Activated CD8-positive, alpha-beta memory T cell treated with anti-CD3 and anti-CD28 coated beads, Interleukin-2, amount 50 U/mL, for 1 hour (primary cell): ENCODE measurements at regions not wholly inside any gene's neighbourhood (a gene's known extent, or its start where the extent isn't known, plus 50 kb on each side); places are given as distances from the start of the nearest gene placed in this dataset.
A peak's percentile ranks its signal among the peaks of the same experiment; 100 is the strongest.
"Not testable (repeated sequence)": the region's sequence is repeated elsewhere in the genome, so short reads cannot be mapped to it uniquely, and the experiment has no call there.

Experiments
- DNase-seq: peaks from one replicate; pipeline ENCODE4 v3.0.0-alpha.2; 2020; ENCODE audit errors: extremely low read depth

DNA sequence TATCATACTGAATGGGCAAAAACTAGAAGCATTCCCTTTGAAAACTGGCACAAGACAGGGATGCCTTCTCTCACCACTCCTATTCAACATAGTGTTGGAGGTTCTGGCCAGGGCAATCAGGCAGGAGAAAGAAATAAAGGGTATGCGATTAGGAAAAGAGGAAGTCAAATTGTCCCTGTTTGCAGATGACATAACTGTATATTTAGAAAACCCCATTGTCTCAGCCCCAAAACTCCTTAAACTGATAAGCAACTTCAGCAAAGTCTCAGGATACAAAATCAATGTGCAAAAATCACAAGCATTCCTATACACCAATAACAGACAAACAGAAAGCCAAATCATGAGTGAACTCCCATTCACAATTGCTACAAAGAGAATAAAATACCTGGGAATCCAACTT lies 52.5 kb upstream of the CCDC71L start:
- not testable (repeated sequence) for DNase-seq

DNA sequence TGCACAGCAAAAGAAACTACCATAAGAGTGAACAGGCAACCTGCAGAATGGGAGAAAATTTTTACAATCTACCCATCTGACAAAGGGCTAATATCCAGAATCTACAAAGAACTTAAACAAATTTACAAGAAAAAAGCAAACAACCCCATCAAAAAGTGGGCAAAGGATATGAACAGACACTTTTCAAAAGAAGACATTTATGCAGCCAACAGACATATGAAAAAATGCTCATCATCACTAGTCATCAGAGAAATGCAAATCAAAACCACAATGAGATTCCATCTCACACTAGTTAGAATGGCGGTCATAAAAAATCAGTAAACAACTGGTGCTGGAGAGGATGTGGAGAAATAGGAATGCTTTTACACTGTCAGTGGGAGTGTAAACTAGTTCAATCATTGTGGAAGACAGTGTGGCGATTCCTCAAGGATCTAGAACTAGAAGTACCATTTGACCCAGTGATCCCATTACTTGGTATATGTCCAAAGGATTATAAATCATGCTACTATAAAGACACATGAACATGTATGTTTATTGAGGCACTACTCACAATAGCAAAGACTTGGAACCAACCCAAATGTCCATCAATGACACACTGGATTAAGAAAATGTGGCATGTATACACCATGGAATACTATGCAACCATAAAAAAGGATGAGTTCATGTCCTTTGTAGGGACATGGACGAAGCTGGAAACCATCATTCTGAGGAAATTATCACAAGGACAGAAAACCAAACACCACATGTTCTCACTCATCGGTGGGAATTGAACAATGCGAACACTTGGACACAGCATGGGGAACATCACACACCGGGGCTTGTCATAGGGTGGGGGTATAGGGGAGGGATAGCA lies 53.9 kb upstream of the CCDC71L start:
- not testable (repeated sequence) for DNase-seq

DNA sequence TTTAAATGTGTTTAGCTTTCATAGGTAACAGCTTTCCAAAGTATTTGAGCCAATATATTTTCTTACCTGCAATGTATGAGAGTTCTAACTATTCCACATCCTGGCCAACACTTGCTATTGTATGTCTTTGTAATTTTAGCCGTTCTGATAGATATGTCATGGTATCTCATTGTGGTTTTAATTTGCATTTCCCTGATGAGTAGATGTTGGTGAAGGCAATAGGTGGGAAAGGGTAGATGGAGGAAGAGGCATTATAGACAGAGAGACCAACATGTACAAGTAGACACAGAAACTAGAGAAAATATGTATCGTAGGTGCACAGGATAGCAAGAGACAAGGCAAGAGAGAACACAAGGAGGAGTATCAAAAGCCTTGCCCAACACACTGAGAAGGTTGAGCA lies 54.8 kb upstream of the CCDC71L start:
- no peak for DNase-seq

DNA sequence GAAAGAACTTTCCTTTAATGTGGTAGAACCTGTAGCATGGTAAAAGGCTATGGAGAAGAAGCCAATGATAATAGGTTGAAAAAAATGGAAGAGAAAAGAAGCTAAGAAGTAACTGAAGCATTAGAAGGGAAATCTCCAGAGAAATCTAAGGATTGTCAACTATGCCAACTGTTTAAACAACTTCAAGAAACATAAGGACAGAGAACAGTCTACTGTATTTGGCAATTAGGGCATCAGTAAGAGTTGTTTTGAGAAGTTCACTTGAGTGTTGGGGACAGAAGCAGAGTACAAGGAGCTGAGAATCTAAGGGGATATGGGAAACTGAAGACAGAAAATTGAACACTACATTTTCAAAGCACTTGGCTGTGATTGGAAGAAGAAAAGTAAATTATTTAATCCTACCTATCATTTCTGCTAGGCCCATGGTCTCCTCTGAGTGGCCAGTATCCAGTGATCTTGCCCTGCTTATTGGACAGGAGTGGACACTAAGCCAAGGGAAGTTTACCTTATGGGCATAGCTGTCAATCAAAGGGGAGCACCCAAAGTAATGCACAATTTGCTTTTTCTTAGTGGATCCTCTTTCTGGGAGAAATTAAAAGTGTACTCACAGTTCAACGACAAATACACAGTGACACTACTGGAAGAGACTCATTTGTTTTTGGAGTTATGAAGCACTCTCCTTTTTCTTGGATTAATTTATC lies 56.4 kb upstream of the CCDC71L start:
- no peak for DNase-seq

DNA sequence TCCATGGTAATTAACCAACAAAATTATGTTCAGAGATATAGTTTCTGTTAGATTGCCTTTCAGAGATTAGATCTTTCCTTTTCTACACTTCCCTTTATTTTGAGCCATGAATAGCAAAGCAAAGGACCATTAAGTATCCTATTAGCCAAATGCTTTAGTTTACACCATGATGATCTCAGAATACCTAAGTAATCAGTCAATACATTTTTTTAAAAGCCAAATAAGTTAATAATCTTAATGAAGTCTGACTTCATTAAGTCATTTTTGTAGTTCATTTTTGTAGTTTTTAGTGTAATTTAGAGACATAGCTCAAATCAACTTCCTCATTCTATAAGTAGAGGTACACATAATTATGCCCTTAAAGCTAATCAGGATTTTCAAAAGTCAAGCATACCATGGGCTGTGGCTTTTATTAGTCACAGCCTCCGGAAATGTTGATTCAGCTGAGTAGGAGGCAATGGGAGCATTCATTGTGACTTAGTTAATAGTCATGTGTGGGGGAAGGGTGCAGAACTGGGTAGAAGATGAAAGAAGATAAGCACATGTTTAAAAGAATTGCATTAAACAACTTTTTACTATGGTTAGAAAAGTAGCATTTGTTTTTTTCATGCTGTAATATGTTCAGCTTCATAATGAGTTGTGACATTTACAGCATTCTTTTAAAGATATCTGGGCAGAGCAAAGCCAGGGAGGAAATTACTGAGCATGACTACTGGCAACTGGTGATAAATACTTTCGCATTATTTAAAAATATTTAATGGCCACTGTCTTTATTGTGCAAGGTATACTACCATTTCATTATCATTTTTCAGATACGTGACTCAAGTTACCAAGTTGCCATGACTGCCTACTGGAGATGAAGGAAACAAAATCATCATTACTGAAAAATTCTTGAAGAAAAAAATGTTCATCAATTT lies 57.3 kb upstream of the CCDC71L start:
- peak; percentile 25 for DNase-seq

DNA sequence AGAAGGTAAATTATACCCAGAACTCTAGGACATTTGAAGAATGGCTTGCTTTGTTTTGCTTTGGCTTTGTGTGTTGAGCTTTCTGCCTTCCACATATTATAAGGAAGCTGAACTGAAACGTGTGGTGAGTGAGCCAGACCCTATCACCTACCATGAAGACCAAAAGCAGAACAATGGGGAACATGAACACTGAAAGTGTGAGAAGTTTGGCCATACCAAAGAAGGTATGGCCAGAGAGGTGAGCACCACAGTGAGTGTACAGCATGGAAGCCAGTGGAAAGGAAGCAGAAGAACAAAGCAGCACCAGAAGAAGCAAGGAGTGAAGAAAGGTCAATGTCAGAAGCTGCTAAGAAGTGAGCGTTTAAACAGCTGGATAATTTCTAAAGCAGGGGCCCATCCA lies 59.7 kb upstream of the CCDC71L start:
- no peak for DNase-seq

DNA sequence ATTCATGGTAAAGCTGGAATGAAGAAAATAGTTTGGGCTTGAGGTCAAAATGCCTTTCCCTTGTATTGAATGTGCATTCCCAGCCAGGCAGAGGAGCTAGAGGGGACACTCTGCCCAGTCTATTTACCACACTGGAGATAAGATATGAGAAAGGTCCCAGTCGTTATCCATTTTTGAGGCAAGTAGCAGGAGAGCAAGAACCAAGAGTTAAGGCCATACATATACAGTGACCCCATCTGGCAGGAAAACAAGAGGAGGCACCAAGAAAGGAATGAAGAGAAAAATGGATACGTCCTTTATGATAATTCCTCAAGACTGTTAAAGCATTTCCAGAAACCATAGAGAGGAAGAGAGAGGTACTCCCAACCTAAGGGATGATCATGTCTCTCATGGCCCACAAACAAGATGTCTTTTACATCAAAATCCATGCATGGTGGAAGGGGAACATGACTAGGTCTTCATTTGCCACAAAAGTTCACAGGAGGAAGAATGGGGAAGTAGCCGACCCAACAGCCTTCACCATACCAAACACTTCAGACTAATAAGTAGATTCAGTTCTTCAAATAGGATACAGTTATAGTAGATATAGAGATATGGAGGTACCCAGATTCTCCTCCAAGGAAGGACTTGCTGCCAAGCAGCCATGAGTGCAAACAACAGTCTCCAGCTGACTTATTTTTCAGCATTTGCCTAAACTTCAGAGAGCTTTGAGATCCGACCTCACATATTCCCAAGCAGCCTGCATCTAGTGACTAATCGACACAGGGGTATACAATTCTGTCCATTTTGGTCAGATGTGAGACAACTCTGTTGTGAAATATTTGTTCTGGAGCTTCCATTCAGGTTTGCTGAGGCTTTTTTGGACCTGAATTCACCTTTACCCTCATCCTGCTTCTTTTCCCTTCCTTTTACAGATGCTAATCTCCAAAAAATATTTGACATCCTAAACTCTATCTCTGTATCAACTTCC lies 61.1 kb upstream of the CCDC71L start:
- DNase-seq: no peak

DNA sequence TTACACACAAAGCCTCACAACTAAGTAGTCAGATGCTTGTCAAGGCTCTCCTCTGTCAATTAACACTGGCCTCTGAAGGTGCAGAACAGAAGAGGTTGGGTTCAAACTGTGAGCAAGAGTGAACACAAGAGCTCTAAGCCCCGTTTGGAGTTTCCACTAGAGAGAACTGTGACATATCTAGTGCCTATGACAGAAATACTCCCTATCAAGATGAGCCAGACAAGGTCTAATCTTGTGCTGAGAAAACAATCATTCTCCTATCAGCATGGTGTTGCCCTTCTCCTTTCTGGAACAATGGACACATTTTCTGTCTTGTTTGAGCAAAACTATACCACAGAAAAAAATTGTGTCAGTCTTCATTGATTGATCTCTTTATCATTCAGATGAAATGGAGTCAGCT lies 62.4 kb upstream of the CCDC71L start:
- DNase-seq: no peak

DNA sequence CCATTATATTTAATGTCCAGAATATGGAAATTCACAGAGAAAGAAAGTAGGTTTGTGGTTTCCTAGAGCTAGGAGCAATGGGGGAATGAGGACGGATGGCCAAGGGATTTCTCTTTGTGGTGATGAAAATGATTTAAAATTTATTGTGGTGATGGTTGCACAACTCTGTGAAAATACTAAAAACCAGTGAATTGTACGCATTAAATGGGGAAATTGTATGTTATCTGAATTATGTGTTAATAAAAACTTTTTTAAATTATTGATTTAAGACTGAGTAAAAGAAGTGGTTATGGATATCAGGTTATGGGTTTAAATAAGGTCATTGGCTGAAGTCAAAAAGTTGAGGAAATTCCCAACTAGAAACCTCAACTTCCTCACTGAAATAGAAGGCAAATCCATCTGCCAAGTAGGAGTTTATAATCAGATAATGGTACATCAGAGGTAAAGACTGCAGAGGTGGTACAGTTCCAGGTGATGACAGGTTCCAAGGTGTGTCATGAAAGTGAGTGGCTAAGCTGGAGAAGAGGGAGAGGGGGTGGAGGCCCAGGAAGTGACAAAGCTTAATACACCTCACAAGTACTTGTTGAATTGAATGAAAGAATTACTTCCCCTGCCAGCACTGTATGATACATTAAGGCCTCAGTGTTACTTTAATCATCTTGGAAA lies 68.9 kb upstream of the CCDC71L start:
- no peak for DNase-seq

DNA sequence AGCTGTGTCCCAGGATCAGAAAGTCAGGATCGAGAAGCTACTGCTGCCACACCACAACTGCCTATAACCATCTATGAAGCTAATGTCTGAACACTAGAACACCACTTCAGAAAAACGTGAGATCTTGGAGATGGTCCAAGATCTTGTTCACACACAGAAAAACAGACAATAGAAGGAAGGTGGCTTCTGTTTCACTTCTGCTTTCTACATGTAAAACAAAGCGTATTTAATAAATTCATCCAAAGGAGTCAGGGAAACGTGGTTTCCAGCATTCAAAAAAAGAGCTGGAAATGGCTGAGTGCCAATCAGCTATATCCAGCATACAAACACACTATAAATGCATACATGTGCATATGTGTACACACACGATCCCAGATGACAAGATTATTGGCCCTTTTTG lies 70.2 kb upstream of the CCDC71L start:
- DNase-seq: no peak

DNA sequence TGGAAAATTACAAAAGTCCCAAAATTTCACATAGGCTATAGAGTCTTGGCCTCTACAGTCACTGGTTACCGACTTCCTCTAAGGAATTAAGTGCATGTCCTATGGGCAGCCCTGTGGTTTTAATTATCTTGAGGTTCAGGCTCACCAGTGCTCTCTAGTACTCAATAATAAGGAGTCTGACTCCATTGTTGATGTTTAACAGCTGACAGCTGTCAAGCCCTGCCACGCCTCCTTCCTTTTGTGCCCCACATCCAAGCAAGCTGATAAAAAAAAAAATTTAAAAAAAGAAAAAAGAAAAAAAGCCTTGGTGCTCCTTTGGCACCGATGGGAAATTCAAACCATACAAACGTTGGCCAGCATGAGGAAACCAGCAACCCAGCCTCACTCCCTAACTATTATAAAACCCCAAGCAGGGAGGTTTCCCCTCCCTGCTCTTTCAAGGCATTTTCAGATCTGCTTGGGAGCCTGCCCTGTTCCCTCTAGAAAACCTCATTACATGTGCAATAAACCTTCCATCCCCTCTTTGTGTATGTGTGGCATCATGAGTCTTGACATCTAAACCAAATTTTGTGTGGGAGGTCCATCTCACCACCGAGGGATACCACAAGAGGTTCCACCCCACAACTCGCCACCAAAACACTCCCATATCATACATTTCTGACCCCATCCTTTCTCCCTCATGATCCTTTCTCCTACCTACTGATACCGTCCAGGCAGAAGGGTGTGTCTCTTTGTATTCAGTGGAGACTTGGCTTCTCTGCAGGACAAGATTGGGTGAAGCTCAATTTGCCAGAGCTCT lies 70.9 kb upstream of the CCDC71L start:
- no peak for DNase-seq

DNA sequence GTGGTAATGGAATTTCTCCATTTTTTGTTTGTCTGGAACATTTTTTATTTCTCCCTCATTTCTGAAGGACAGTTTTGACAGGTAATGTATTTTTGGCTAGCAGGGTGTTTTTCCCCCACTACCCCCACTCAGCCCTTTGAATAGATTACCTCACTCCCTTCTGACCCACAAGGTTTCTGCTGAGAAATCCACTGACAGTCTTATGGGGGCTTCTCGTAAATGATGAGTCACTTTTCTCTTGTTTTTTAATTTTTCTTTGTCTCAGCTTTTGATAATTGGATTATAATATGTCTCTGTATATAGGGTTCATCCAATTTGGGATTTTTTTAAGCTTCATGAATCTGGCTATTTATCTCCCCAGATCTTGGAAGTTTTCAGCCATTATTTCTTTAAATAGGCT lies 74.7 kb upstream of the CCDC71L start:
- DNase-seq: no peak

DNA sequence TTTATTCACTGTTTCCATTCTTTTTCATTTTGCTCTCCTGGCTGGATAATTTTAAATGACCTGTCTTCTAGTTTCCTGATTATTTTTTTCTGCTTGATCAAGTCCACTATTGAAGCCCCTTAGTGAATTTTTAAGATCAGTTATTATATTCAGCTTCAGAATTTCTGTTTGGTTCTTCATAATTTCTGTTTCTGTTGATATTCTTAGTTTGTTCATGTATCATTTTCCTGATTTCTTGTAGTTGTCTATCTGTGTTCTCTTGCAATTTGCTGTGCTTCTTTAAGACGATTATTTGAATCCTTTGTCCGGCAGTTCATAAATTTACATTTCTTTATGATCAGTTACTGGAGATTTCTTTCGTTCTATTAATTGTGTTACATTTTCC lies 75.2 kb upstream of the CCDC71L start:
- DNase-seq: no peak

DNA sequence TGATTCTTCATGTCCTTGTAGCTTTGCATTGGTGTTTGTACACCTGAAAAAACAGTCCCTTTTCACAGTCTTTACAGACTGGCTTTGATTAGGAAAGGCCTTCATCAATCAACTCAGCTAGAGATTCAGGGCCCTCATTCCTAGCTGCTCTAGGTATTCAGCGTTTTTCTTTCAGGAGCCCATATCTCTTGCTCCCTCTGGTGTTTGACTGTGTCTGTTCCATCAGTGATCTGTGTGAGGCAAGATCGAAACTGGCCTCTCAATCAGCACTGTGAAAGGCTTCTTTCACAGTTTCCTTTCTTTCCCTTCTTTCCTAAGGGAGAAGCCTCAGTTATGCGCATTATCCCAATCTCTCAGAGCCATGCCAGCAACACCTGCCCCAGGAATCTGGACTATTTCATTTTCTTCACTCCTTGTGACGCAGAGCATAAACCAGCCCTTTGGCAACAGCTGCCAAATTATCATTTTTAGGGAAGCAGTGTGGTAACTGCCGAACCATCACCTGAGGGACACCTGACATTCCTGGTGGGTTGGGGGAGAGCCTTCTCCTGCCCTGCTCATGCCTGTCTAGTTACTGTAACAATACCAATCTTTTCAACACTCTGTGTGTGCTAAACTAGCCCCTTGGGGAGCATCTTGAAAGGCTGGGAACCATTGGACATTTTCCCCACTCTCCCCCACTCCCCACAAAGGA lies 75.7 kb upstream of the CCDC71L start:
- DNase-seq: no peak

DNA sequence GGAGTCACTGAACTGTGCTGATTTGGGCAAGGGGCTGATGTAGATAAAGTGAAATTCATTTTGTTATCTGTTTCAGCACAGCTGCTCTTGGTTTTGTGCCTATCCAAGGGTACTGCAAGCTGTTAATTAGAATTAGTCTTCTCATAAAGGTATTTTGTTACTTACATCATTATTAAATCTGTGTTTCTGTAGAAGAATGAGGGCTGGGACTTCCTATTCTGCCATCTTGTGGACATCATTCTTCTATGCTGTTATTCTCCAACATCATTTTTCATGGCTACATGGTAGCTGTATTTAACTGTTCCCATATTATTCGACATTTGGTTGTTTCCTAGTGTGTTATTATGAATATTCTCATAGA lies 76.2 kb upstream of the CCDC71L start:
- DNase-seq: no peak

DNA sequence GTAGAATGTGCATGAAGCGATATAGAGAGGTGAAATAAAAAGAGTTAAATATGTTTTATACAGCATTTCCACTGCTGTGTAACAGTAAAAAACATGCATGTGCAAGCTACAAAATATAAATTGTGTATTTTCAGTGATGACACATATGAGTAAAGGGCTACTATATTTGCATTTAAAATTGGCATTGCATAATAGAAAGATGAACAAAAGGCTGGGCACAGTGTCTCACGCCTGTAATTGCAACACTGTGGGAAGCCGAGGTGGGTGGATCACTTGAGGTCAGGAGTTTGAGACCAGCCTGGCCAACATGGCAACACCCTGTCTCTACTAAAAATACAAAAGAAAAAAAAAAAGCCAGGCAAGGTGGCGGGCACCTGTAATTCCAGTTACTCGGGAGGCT lies 79.8 kb upstream of the CCDC71L start:
- no peak for DNase-seq

DNA sequence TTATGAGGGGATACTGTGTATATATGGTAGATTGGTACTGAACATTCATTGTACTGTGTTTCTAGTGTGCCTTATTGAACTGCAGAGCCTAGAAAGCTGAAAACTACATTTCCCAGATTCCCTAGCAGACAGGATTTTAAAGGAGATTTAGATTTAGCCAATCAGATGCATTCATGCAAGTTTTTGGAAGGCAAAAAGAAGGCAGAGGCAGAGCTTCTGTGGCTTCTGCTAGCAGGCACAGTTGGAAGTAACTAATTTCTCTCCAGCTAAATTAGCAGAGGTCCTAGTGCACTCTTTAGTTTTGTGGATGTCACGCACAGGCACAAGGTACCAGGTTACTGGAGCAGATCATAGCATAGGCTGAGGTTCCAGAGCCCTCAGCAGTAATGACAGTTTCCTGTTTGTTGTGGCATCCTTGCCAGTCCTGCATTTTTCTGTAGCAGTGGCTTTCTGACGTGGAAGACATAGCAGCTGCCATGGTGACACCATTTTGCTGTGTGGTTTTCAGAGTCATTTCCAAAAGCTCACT lies 83.7 kb upstream of the CCDC71L start:
- no peak for DNase-seq

DNA sequence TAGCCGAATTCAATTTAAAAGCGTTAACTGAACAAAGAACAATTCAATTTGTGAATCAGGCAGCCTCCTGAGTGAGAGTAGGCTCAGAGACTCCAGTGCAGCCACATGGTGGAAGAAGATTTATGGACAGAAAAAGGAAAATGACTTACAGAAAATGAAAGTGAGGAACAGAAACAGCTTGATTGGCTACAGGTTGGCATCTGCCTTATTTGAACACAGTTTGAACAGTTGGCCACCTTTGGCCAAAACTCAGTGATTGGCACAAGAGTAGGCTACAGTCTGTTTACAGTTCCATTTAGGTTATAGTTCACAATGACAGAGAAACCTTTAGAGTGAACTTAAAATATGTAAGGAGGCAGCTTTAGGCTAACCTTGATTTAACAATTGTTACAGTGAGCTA lies 86.3 kb upstream of the CCDC71L start:
- DNase-seq: not testable (repeated sequence)

DNA sequence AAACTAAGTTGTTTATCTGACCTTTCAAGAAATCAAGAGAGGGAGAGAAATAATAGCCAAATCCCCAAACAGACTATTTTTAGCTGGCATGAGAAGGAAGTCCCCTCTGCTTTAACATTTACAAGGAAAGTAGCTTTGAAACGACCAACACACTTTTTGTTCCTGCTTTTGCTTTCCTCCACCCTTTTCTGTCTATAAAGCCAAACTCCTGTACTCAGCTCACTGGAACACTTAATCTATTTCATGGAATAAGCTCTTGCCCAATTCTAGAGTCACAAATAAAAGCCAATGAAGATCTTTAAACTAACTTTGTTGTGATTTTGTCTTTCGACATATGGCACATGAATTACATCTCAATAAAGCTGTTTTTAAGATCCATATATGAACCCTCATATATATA lies 86.8 kb upstream of the CCDC71L start:
- DNase-seq: no peak
